Adrenal gland (tissue), 9 donors: ENCODE measurements at regions not wholly inside any gene's neighbourhood (a gene's known extent, or its start where the extent isn't known, plus 50 kb on each side); places are given as distances from the start of the nearest gene placed in this dataset.

Source experiments
- DNase-seq, 7 donors: peaks; one replicate each; pipeline ENCODE4 v3.0.0-alpha.2; 2019 to 2020
- H3K27ac ChIP-seq, 5 donors: fragments of 200-600 bp; sonication (generic) in 4 of 5; 1 replicate in 3 of 5; 2 replicates in 2 of 5; pipeline versions ENCODE4 v1.5.1 to v1.8.0; 2016 to 2020; ENCODE audit warnings: mild to moderate bottlenecking in 1 of 5
- H3K27me3 ChIP-seq: fragments of 200-600 bp; 2 replicates; pipeline ENCODE4 v1.8.0; 2021
- H3K36me3 ChIP-seq, 2 donors: fragments of 200-600 bp; replicated peaks in 1 of 2; 1 replicate in 1 of 2; 2 replicates in 1 of 2; pipeline versions ENCODE4 v1.5.1 to v1.8.0; 2018 to 2022
- H3K4me1 ChIP-seq, 2 donors: fragments of 200-600 bp; replicated peaks in 1 of 2; 1 replicate in 1 of 2; 2 replicates in 1 of 2; pipeline versions ENCODE4 v1.5.1 to v1.8.0; 2018 to 2021
- H3K4me3 ChIP-seq, 4 donors: fragments of 200-600 bp; sonication (generic) in 3 of 4; one replicate each; pipeline ENCODE4 v1.5.1; 2016 to 2018
- H3K9me3 ChIP-seq, 3 donors: fragments of 200-600 bp; sonication (generic) in 1 of 3; replicated peaks in 1 of 3; 1 replicate in 2 of 3; 2 replicates in 1 of 3; pipeline versions ENCODE4 v1.5.1 to v1.8.0; 2016 to 2021
- POLR2A ChIP-seq, 2 donors: fragments of 450-650 bp; IDR thresholded peaks; one replicate each; pipeline ENCODE4 v1.6.1; 2017; ENCODE audit warnings: antibody characterized with exemption in 2 of 2, mild to moderate bottlenecking in 2 of 2, moderate library complexity in 1 of 2
- WGBS, 4 donors: extraction: QIAGEN DNeasy Blood & Tissue Kit in 2 of 4; methylation state at CpG; one replicate each; pipeline versions ENCODE4 v1.1.5 to v1.1.7; 2013 to 2017; 5-methylcytosine and 5-hydroxymethylcytosine counted together
- intact Hi-C, 2 donors: fragments of 100-400 bp; cut with DNase I; formaldehyde crosslinking; loops; one replicate each; pipeline versions ENCODE4 v1.14.1 to v1.15.0; 2022 to 2023
- TF ChIP-seq, protein P1 (sequence below), 6 experiments: fragments of 450-650 bp in 4 of 6; fragments of 200-600 bp in 2 of 6; sonication (generic) in 1 of 6; IDR thresholded peaks; 1 replicate in 5 of 6; 2 replicates in 1 of 6; pipeline versions ENCODE4 v1.5.1 to v1.8.0; 2016 to 2021; ENCODE audit warnings: antibody characterized with exemption in 6 of 6, mild to moderate bottlenecking in 2 of 6, moderate library complexity in 1 of 6
- donor health status: healthy with polysubstance abuse.
- donor health status: Bipolar disorder and iron deficiency.
- donor health status: DM: yes; HTN: yes; CAD: no.
- donor health status: DM: no; HTN: no; CAD: no.
- donor health status: DM: no; HTN: no; CAD: no.

GRCh38 chr1:199855580-199855979 lies 171.9 kb upstream of the NR5A2 start:
- intact Hi-C loops, result no loop called here
- Histone ChIP-seq H3K4me1 (peaks cover 0 to 4% of the 10 kb centered on the region in 2 donors), H3K36me3 (no peaks in the 10 kb centered on the region), H3K9me3 (no peaks in the 10 kb centered on the region), H3K27ac (no peak overlapping the region), H3K4me3 (no peak overlapping the region), H3K27me3 (no peaks in the 10 kb centered on the region)
- TF ChIP-seq POLR2A (IDR thresholded peaks at IDR 0.05), result no peak
- TF ChIP-seq, protein P1, sequence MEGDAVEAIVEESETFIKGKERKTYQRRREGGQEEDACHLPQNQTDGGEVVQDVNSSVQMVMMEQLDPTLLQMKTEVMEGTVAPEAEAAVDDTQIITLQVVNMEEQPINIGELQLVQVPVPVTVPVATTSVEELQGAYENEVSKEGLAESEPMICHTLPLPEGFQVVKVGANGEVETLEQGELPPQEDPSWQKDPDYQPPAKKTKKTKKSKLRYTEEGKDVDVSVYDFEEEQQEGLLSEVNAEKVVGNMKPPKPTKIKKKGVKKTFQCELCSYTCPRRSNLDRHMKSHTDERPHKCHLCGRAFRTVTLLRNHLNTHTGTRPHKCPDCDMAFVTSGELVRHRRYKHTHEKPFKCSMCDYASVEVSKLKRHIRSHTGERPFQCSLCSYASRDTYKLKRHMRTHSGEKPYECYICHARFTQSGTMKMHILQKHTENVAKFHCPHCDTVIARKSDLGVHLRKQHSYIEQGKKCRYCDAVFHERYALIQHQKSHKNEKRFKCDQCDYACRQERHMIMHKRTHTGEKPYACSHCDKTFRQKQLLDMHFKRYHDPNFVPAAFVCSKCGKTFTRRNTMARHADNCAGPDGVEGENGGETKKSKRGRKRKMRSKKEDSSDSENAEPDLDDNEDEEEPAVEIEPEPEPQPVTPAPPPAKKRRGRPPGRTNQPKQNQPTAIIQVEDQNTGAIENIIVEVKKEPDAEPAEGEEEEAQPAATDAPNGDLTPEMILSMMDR (IDR thresholded peaks at IDR 0.05), result no peak
- DNase-seq, result no peak
- WGBS, 4 donors, result 49 to 59% (median 56%) methylated on average over 4 of the region's 4 CpGs

DNA sequence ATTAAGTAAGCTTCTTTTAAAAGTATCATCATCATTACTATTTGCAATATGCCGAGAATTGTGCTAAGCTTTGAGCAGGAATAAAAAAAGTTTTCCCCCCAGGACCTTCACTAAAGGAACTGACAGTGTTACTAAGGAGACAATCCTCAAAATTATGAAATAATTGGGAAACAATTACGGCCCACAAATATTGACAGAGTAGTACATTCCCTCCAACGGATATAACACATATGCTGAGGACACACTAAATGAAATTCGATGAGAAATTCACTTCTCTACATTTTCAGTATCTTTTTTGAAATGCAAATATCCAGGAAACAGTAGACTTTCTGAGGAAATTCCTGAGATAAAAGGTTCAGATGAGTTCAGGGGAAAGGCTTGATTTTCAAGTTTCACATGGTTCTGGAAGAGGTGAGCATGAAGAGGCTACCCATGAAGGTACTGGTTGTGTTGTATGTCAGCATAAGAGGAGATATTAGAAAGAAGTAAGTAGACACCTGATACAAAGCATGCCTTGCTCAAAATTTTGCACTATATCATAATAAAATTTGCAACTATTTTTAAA lies 171.2 kb upstream of the NR5A2 start:
- no peak for DNase-seq
- WGBS, 4 donors, result 51 to 59% (median 55%) methylated on average over 4 of the region's 4 CpGs
- TF ChIP-seq, protein P1 (IDR thresholded peaks at IDR 0.05), result no peak
- TF ChIP-seq POLR2A (IDR thresholded peaks at IDR 0.05), result no peak
- no peaks in the 10 kb centered on the region for H3K27me3 ChIP-seq
- H3K4me3 ChIP-seq, result no peak overlapping the region
- H3K4me1 ChIP-seq, result peaks cover 0 to 4% of the 10 kb centered on the region in 2 donors
- intact Hi-C loops, result no loop called here
- no peaks in the 10 kb centered on the region for H3K36me3 ChIP-seq
- no peaks in the 10 kb centered on the region for H3K9me3 ChIP-seq
- no peak overlapping the region for H3K27ac ChIP-seq

DNA sequence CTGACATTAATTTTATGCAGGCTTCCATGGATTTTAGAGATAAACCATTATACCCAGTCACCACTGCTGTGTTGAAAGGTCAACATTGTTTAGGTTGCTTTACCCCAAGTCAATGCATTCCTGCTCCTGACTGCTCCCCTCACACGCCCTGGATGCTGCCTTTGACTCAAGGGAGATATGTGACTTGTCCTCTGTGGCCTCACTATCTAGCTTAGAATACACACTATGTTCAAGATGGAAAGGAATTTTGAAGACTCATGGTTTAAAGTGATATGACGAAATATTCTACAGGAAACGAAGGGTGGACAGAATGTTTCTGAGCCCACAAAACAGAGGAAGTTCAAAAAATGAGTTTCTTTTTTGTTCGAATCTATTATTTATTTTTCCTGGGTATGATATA lies 170.4 kb upstream of the NR5A2 start:
- Histone ChIP-seq H3K4me3 (no peak overlapping the region), H3K36me3 (no peaks in the 10 kb centered on the region), H3K9me3 (no peaks in the 10 kb centered on the region), H3K4me1 (peaks cover 0 to 4% of the 10 kb centered on the region in 2 donors), H3K27ac (peak overlapping the region in 2 of 5 donors; percentile 49 to 59), H3K27me3 (no peaks in the 10 kb centered on the region)
- intact Hi-C loops, result no loop called here
- TF ChIP-seq, protein P1 (IDR thresholded peaks at IDR 0.05), result no peak
- no peak for TF ChIP-seq POLR2A (IDR thresholded peaks at IDR 0.05)
- DNase-seq, result no peak
- WGBS, 4 donors, result 17 to 33% (median 24%) methylated on average over 4 of the region's 4 CpGs

- Histone ChIP-seq H3K4me1 (peaks cover 0 to 4% of the 10 kb centered on the region in 2 donors), H3K27me3 (no peaks in the 10 kb centered on the region), H3K9me3 (no peaks in the 10 kb centered on the region), H3K27ac (peak overlapping the region in 2 of 5 donors; percentile 59 to 78), H3K36me3 (no peaks in the 10 kb centered on the region), H3K4me3 (no peak overlapping the region)
- no peak for DNase-seq
- no peak for TF ChIP-seq POLR2A (IDR thresholded peaks at IDR 0.05)
- TF ChIP-seq, protein P1 (IDR thresholded peaks at IDR 0.05), result no peak
- WGBS, 4 donors, result 58 to 100% (median 70%) methylated on average over 1 of the region's 1 CpG
- intact Hi-C loops, result no loop called here
Measured at GRCh38 chr1:199857516-199857915, 170.0 kb upstream of the NR5A2 start.
